Skeletal muscle tissue (tissue), 3 donors: ENCODE measurements at regions not wholly inside any gene's neighbourhood (a gene's known extent, or its start where the extent isn't known, plus 50 kb on each side); places are given as distances from the start of the nearest gene placed in this dataset.

Source experiments
- H3K27ac ChIP-seq: one replicate; pipeline ENCODE4 v1.7.0; 2013; ENCODE audit warnings: mild to moderate bottlenecking, low read depth, low read length, inconsistent platforms
- H3K27me3 ChIP-seq, 3 donors: one replicate each; pipeline ENCODE4 v1.7.0; 2013; ENCODE audit warnings: low read length in 3 of 3; ENCODE audit not compliant: control insufficient read depth in 3 of 3, insufficient read depth in 3 of 3
- H3K36me3 ChIP-seq, 3 donors: one replicate each; pipeline ENCODE4 v1.7.0; 2013; ENCODE audit warnings: low read length in 3 of 3; ENCODE audit not compliant: control insufficient read depth in 3 of 3, insufficient read depth in 3 of 3
- H3K4me1 ChIP-seq, 3 donors: one replicate each; pipeline ENCODE4 v1.7.0; 2013; ENCODE audit warnings: low read length in 3 of 3, mild to moderate bottlenecking in 3 of 3; ENCODE audit not compliant: control insufficient read depth in 3 of 3, insufficient read depth in 3 of 3
- H3K4me3 ChIP-seq, 3 donors: one replicate each; pipeline ENCODE4 v1.7.0; 2013; ENCODE audit warnings: low read length in 3 of 3
- H3K9ac ChIP-seq, 3 donors: one replicate each; pipeline ENCODE4 v1.7.0; 2013; ENCODE audit warnings: low read length in 3 of 3, mild to moderate bottlenecking in 3 of 3, moderate library complexity in 2 of 3, low read depth in 1 of 3
- H3K9me3 ChIP-seq, 3 donors: one replicate each; pipeline ENCODE4 v1.7.0; 2013; ENCODE audit warnings: low read length in 3 of 3; ENCODE audit not compliant: control insufficient read depth in 3 of 3
- donor health status: Osteomylitis.

GRCh38 chr4:14562901-14563300, 439.4 kb upstream of the CPEB2 start:
- Histone ChIP-seq H3K9ac (no peak overlapping the region), H3K27me3 (peaks cover 0 to 2% (median 0%) of the 10 kb centered on the region in 3 donors), H3K4me3 (no peak overlapping the region), H3K36me3 (no peaks in the 10 kb centered on the region), H3K4me1 (no peaks in the 10 kb centered on the region), H3K27ac (no peak overlapping the region), H3K9me3 (no peaks in the 10 kb centered on the region)

DNA sequence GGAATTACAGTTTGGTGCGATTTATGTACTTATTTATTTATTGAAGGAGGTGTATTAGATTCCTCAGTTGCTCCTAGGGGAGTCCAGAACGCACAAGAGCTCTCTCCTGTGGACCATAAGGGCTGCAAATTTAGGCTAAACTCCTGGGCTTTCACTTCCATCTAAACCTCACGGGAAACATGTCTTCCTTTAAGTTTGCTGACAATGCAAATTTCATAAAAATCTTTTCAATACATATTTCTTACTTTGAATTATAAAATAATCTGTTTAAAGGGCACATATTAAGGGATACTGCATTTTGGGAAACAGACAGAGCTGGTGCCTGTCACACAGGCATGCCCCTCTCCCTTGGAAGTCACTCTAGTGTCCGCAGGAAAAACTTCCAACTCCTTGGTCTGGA, 438.0 kb upstream of the CPEB2 start:
- Histone ChIP-seq H3K9ac (no peak overlapping the region), H3K36me3 (no peaks in the 10 kb centered on the region), H3K27ac (no peak overlapping the region), H3K4me3 (no peak overlapping the region), H3K9me3 (no peaks in the 10 kb centered on the region), H3K27me3 (peaks cover 0 to 2% (median 0%) of the 10 kb centered on the region in 3 donors), H3K4me1 (no peaks in the 10 kb centered on the region)

GRCh38 chr4:14566518-14566917, 435.8 kb upstream of the CPEB2 start:
- no peaks in the 10 kb centered on the region for H3K9me3 ChIP-seq
- H3K9ac ChIP-seq = no peak overlapping the region
- no peaks in the 10 kb centered on the region for H3K4me1 ChIP-seq
- H3K27ac ChIP-seq = no peak overlapping the region
- no peak overlapping the region for H3K4me3 ChIP-seq
- peaks cover 0 to 2% (median 0%) of the 10 kb centered on the region in 3 donors for H3K27me3 ChIP-seq
- no peaks in the 10 kb centered on the region for H3K36me3 ChIP-seq

DNA sequence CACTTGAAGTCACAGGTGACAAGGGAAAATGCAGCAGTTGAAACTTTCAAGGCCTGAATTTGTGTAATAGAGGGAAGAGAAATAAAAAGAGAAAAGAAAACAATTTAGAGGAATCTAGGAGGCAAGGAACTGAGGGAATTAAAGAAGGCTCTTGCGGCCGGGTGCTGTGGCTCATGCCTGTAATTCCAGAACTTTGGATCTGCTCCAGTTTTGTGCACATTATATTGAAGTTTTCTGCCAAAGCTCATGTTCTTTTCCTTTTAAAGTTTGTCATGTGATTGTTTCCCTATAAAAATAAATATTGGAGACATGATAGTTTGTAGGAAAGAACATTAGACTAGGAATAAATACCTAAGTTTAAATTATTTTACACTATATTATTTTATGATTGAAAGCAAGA, 433.9 kb upstream of the CPEB2 start:
- Histone ChIP-seq H3K36me3 (no peaks in the 10 kb centered on the region), H3K4me3 (no peak overlapping the region), H3K27me3 (peaks cover 0 to 2% (median 0%) of the 10 kb centered on the region in 3 donors), H3K4me1 (no peaks in the 10 kb centered on the region), H3K9me3 (peaks cover 0 to 2% (median 0%) of the 10 kb centered on the region in 3 donors), H3K27ac (no peak overlapping the region), H3K9ac (no peak overlapping the region)

GRCh38 chr4:14575289-14575688, 427.0 kb upstream of the CPEB2 start:
- H3K36me3 ChIP-seq = no peaks in the 10 kb centered on the region
- H3K27ac ChIP-seq = no peak overlapping the region

GRCh38 chr4:14575919-14576318, 426.4 kb upstream of the CPEB2 start:
- H3K27ac ChIP-seq = no peak overlapping the region
- H3K27me3 ChIP-seq = no peaks in the 10 kb centered on the region
- H3K9ac ChIP-seq = no peak overlapping the region
- no peak overlapping the region for H3K4me3 ChIP-seq
- H3K4me1 ChIP-seq = no peaks in the 10 kb centered on the region
- H3K9me3 ChIP-seq = peaks cover 0 to 4% (median 0%) of the 10 kb centered on the region in 3 donors
- H3K36me3 ChIP-seq = no peaks in the 10 kb centered on the region

More at GRCh38 chr4:14575289-14575688, 427.0 kb upstream of the CPEB2 start:
- Histone ChIP-seq H3K27me3 (no peaks in the 10 kb centered on the region), H3K9ac (no peak overlapping the region), H3K4me1 (no peaks in the 10 kb centered on the region), H3K4me3 (no peak overlapping the region), H3K9me3 (peaks cover 0 to 4% (median 0%) of the 10 kb centered on the region in 3 donors)

GRCh38 chr4:14580061-14580460, 422.2 kb upstream of the CPEB2 start:
- H3K9ac ChIP-seq = no peak overlapping the region
- H3K9me3 ChIP-seq = no peaks in the 10 kb centered on the region
- H3K36me3 ChIP-seq = no peaks in the 10 kb centered on the region
- H3K4me3 ChIP-seq = no peak overlapping the region
- no peaks in the 10 kb centered on the region for H3K27me3 ChIP-seq
- no peak overlapping the region for H3K27ac ChIP-seq
- H3K4me1 ChIP-seq = no peaks in the 10 kb centered on the region

DNA sequence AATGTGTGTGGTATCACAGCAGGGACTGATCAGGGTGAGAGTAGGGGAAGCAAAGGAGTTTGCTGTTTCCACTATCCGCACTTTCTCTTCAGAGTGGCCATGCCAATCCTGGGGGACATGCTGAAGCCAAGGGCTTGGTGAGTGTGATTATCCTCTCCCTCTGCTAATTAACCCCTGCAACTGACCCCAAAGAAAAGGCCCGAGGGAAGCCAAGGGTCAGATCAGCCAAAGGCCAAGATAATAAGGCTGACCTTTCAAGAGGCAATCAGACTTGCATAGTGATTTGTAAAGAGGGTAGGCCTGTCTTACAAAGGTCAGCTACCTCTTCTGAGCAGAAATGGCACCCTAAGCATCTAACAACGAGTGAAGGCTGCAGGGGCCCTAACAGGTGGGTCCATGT, 420.5 kb upstream of the CPEB2 start:
- Histone ChIP-seq H3K9ac (no peak overlapping the region), H3K9me3 (no peaks in the 10 kb centered on the region), H3K27me3 (no peaks in the 10 kb centered on the region), H3K27ac (no peak overlapping the region), H3K4me3 (no peak overlapping the region), H3K4me1 (no peaks in the 10 kb centered on the region), H3K36me3 (no peaks in the 10 kb centered on the region)

DNA sequence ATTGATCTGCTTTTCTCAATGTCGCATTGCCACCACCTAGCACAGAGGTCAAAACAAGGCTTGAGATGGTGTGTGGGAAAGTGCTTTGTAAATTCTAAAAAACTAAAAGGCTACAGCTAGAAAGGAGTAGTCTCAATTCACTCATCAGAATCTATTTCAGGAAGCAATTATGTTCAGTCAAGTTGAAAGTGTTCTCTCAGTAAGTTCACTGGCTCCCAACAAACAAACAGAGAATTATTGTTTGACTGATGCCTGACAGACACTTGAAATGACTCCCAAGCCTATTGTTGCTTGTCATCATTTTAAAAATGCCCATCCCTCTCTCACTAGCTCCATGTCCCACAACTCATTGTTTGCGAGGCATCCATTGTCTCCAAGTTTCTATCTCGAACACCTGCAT, 419.6 kb upstream of the CPEB2 start:
- H3K36me3 ChIP-seq = no peaks in the 10 kb centered on the region
- no peak overlapping the region for H3K27ac ChIP-seq
- H3K27me3 ChIP-seq = no peaks in the 10 kb centered on the region
- H3K4me1 ChIP-seq = no peaks in the 10 kb centered on the region
- no peaks in the 10 kb centered on the region for H3K9me3 ChIP-seq
- H3K4me3 ChIP-seq = no peak overlapping the region
- H3K9ac ChIP-seq = no peak overlapping the region

DNA sequence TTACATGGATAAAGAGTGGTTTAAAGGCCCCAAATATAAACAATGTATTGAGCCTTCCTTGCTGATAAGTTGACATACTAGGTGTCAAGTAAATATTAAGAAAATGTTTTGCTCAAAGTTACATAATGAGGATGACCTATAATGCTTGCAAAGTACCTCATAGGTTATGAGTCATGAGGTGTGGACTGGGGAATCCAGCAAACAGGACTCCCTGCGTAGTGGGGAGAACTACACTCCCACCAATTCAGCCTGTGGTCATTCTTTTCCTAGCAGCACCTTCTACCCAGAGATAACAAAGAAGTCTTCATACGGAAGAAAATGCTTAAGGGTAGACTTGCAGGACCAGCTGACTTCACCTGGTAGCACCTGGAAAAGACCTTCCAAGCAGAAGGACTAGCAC, 418.9 kb upstream of the CPEB2 start:
- H3K4me1 ChIP-seq = no peaks in the 10 kb centered on the region
- H3K4me3 ChIP-seq = no peak overlapping the region
- H3K9ac ChIP-seq = no peak overlapping the region
- no peaks in the 10 kb centered on the region for H3K9me3 ChIP-seq
- H3K27ac ChIP-seq = no peak overlapping the region
- H3K36me3 ChIP-seq = no peaks in the 10 kb centered on the region
- H3K27me3 ChIP-seq = no peaks in the 10 kb centered on the region

DNA sequence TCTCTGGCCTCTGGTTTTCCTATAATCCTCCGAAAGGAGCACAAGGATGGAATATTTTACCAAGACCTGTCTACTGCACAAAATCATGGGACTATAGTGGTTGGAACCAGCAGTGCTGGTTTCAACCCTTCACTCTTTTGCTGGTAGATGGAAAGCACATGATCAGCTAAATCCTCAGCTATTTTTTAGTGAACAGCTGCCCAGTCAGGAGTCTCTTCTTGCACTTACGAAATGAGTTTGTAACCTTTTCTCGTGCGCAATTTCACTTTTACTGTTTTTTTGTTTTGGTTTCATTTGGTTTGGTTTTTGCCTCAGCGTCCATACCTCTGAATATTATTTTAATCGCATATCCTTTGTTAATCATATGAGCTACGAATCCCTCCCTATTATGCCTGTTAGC, 418.5 kb upstream of the CPEB2 start:
- Histone ChIP-seq H3K4me1 (no peaks in the 10 kb centered on the region), H3K9me3 (no peaks in the 10 kb centered on the region), H3K27ac (no peak overlapping the region), H3K36me3 (no peaks in the 10 kb centered on the region), H3K4me3 (no peak overlapping the region), H3K9ac (no peak overlapping the region), H3K27me3 (no peaks in the 10 kb centered on the region)
